Brain microvascular endothelial cell (primary cell): ENCODE measurements at regions not wholly inside any gene's neighbourhood (a gene's known extent, or its start where the extent isn't known, plus 50 kb on each side); places are given as distances from the start of the nearest gene placed in this dataset.

ENCODE experiments used
- DNase-seq: peaks from one replicate; pipeline ENCODE4 v3.0.0-alpha.2; 2020
- H3K27ac ChIP-seq: fragments of 250-450 bp; sonication (Bioruptor Pico); 2 replicates; pipeline ENCODE4 v1.5.1; 2020; ENCODE audit warnings: mild to moderate bottlenecking, moderate library complexity
- H3K27me3 ChIP-seq: fragments of 250-450 bp; sonication (Bioruptor Pico); replicated peaks from 2 replicates; pipeline ENCODE4 v1.5.1; 2020; ENCODE audit warnings: mild to moderate bottlenecking
- H3K36me3 ChIP-seq: fragments of 250-450 bp; sonication (Bioruptor Pico); replicated peaks from 2 replicates; pipeline ENCODE4 v1.5.1; 2020; ENCODE audit warnings: mild to moderate bottlenecking
- H3K4me3 ChIP-seq: 2 replicates; pipeline ENCODE4 v1.5.1; 2011; ENCODE audit warnings: low read depth, mild to moderate bottlenecking, control low read depth, low read length, moderate library complexity
- in situ Hi-C: cut with HindIII; loops from 2 replicates; pipeline ENCODE4 v1.10.0; 2017; ENCODE audit warnings: low sequenced_read_pairs, low pct_ligation_motif_present
- TF ChIP-seq, protein P1 (sequence below): IDR thresholded peaks from 2 replicates; pipeline ENCODE4 v1.5.1; 2011; ENCODE audit warnings: low read depth, mild to moderate bottlenecking, moderate library complexity, low read length, control low read depth, inconsistent platforms; ENCODE audit errors: missing control alignments

DNA sequence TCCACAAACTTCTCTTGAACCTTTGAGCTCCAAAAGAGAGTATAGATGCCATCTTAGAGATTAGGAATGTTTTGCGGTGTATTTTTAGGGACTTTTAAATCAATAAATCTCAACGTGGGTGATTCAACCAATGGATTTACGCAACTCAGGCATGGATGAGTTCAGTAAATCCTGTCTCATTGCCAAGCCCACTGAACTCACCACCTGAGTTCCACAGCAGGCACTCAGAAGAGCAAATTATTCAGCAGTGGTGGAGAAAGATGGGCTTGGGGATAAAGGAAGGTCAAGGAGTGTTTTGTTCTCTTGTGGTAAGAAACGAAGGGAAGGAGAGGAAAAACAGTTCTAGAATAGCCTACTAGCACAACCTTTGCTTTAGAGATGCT, 68.7 kb upstream of the HMGA2 start:
- H3K27ac ChIP-seq = no peak overlapping the region
- DNase-seq = no peak
- H3K4me3 ChIP-seq = no peak overlapping the region
- in situ Hi-C loops = no loop called here
- TF ChIP-seq, protein P1, sequence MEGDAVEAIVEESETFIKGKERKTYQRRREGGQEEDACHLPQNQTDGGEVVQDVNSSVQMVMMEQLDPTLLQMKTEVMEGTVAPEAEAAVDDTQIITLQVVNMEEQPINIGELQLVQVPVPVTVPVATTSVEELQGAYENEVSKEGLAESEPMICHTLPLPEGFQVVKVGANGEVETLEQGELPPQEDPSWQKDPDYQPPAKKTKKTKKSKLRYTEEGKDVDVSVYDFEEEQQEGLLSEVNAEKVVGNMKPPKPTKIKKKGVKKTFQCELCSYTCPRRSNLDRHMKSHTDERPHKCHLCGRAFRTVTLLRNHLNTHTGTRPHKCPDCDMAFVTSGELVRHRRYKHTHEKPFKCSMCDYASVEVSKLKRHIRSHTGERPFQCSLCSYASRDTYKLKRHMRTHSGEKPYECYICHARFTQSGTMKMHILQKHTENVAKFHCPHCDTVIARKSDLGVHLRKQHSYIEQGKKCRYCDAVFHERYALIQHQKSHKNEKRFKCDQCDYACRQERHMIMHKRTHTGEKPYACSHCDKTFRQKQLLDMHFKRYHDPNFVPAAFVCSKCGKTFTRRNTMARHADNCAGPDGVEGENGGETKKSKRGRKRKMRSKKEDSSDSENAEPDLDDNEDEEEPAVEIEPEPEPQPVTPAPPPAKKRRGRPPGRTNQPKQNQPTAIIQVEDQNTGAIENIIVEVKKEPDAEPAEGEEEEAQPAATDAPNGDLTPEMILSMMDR = no peak
- H3K36me3 ChIP-seq = no peaks in the 10 kb centered on the region
- no peaks in the 10 kb centered on the region for H3K27me3 ChIP-seq

DNA sequence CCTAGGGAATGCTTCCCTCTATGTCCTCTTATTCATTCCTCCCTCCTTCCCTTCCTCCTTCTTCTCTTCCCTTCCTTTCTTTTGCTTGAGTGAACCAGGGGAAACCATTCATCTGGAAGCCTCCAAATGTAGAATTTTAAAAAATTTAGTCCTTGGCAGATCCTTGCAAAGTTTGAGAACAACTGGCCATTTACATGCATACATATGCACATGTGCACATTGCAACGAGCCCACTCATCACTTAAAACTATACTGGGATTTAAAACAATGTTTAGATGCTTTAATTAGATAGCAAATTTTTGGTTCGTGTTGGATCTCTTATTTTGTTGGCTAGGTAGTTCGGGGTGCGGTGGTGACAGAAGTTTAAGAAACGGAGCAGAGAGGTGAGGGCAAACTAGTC, 68.0 kb upstream of the HMGA2 start:
- TF ChIP-seq, protein P1 = no peak
- H3K4me3 ChIP-seq = no peak overlapping the region
- no peak for DNase-seq
- no peak overlapping the region for H3K27ac ChIP-seq
- no peaks in the 10 kb centered on the region for H3K36me3 ChIP-seq
- H3K27me3 ChIP-seq = no peaks in the 10 kb centered on the region
- in situ Hi-C loops = no loop called here

DNA sequence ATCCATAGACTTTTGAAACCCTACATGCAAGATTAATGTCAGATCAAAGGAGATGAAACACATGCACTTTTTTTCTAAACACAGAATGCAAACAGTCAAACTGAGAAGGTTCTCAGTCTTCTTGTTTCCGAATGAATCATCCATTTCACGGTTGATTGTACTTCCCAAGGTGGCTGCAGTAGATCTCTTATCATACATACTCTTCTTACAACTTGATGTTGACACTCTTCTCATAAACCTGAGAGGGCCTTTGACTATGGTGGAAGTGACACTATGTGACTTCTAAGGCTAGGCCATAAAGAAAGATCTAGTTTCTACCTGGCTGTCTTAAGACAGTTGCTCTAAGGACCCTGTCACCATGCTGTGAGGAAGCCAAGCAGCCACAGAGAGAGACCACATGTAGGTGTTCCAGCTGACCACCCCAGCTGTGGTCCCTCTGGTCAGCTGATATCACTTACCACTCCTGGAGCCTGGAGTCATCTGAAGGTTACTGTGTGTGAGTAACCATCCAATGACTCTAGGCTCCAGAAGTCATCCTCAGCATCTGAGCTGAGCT, 67.2 kb upstream of the HMGA2 start:
- TF ChIP-seq, protein P1 = no peak
- no peak for DNase-seq
- in situ Hi-C loops = no loop called here
- Histone ChIP-seq H3K27ac (no peak overlapping the region), H3K36me3 (no peaks in the 10 kb centered on the region), H3K4me3 (no peak overlapping the region), H3K27me3 (no peaks in the 10 kb centered on the region)

DNA sequence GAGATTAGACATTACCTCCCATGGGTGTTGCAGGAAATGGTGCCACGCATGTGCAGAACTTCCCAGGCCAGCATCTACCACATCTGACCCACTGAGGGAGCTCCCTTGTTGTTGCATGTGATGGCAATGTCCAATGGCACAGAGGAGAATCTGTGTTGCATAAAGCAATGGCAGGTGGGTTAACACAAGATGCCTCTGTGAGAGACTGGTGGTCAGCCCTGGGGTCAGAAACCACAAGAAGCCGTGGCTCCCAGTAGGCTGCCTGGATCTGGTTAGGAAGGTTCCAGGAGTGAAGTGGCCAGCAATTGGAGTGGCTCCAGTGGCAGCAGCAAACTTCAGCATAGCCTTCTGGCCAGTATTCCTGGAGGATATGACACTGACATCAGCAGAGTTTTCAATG, 65.9 kb upstream of the HMGA2 start:
- in situ Hi-C loops = no loop called here
- Histone ChIP-seq H3K27me3 (no peaks in the 10 kb centered on the region), H3K27ac (no peak overlapping the region), H3K36me3 (no peaks in the 10 kb centered on the region), H3K4me3 (no peak overlapping the region)
- TF ChIP-seq, protein P1 = no peak
- no peak for DNase-seq

DNA sequence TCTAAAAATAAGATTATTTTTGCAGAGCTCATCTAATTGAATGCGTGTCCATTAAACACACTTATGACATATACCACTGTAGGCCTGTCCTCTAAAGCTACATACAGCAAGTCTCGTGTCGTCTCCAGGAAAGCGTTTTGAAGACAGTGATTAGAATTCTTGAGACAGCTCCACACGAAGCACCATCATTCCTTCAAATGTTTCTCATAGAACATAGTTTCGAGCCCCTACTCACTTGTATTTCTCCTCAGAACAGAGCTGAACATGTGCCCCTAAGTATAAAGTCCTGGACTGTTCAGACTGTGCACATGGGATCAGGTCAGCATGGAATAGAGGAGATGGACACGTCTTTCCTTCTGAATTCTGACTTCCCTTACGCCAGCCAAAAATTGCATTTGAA, 64.5 kb upstream of the HMGA2 start:
- Histone ChIP-seq H3K36me3 (no peaks in the 10 kb centered on the region), H3K4me3 (no peak overlapping the region), H3K27me3 (no peaks in the 10 kb centered on the region), H3K27ac (no peak overlapping the region)
- in situ Hi-C loops = no loop called here
- no peak for DNase-seq
- TF ChIP-seq, protein P1 = no peak

DNA sequence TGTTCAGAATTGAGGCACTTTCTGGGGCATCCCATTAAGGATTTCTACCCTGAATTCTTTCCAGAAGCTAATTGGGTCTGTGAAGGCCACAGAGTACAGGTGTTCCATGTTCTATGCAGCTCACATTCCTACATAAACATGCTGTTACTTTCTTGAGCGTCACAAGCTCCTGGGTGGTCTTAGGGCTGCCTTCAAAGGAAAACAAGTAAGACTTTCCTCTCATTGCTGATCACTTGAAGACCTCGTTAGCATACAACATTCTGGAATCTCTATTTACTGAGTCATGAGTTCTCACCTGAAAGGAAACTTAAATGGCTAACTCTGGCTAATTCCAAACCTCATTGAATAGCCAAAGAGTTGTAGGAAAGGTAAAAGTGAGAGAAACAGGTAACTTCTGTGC, 63.0 kb upstream of the HMGA2 start:
- Histone ChIP-seq H3K27ac (no peak overlapping the region), H3K36me3 (no peaks in the 10 kb centered on the region), H3K27me3 (no peaks in the 10 kb centered on the region), H3K4me3 (no peak overlapping the region)
- no peak for DNase-seq
- in situ Hi-C loops = no loop called here
- TF ChIP-seq, protein P1 = no peak
